ENCODE measurements at regions not wholly inside any gene's neighbourhood (a gene's known extent, or its start where the extent isn't known, plus 50 kb on each side); places are given as distances from the start of the nearest gene placed in this dataset.
A peak's percentile ranks its signal among the peaks of the same experiment; 100 is the strongest.

DNA sequence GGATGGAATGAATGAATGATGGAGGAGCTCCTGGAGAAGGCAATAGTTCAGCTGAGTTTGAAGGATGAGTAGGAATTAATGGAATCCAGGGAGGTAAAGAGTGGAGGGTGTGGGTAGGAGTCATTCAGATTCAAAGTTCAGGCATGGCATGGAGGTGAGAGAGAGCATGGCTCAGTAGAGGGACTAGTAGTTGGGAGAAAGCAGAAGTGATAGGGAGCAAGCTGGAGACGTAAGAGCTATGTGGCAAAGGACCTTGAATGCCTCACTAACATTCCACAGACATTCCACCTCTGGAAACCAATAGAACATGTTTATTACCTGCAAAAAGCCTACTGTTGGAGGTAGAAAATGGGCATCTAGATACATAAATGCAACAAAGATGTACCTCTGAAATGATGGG, 170.1 kb downstream of the HAUS1 start:
- TF ChIP-seq, protein P1, sequence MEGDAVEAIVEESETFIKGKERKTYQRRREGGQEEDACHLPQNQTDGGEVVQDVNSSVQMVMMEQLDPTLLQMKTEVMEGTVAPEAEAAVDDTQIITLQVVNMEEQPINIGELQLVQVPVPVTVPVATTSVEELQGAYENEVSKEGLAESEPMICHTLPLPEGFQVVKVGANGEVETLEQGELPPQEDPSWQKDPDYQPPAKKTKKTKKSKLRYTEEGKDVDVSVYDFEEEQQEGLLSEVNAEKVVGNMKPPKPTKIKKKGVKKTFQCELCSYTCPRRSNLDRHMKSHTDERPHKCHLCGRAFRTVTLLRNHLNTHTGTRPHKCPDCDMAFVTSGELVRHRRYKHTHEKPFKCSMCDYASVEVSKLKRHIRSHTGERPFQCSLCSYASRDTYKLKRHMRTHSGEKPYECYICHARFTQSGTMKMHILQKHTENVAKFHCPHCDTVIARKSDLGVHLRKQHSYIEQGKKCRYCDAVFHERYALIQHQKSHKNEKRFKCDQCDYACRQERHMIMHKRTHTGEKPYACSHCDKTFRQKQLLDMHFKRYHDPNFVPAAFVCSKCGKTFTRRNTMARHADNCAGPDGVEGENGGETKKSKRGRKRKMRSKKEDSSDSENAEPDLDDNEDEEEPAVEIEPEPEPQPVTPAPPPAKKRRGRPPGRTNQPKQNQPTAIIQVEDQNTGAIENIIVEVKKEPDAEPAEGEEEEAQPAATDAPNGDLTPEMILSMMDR (IDR thresholded peaks at IDR 0.05; ENCODE audit: low read depth, low read length, missing control alignments): no peak
- DNase-seq (ENCODE audit: extremely low read depth, low read depth): no peak

DNA sequence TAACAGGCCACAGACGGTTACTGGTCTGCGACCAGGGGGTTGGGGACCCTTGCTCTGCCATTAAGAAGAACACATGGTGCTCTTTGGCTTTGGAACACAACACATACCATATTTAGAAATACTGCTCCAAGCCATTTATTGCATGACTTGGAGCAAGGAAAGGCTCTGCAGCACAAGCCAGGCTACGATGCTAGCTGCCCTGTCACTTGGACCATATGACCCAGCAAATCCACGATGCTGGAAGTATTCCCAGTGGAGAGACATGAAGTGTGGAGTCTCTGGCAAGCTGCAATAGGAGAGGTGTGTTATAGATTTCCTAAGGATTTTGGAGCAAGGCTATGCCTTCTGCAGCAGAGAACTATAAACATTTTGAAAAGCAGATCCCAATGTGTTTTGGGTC, 171.2 kb downstream of the HAUS1 start:
- no peak overlapping the region for H3K4me3 ChIP-seq (replicated peaks; ENCODE audit: low read depth, low read length)
- TF ChIP-seq, protein P1 (IDR thresholded peaks at IDR 0.05; ENCODE audit: low read depth, low read length, missing control alignments): no peak
- no peak for DNase-seq (ENCODE audit: extremely low read depth, low read depth)

More for the DNA sequence above, 170.1 kb downstream of the HAUS1 start:
- H3K4me3 ChIP-seq (replicated peaks; ENCODE audit: low read depth, low read length): no peak overlapping the region

DNA sequence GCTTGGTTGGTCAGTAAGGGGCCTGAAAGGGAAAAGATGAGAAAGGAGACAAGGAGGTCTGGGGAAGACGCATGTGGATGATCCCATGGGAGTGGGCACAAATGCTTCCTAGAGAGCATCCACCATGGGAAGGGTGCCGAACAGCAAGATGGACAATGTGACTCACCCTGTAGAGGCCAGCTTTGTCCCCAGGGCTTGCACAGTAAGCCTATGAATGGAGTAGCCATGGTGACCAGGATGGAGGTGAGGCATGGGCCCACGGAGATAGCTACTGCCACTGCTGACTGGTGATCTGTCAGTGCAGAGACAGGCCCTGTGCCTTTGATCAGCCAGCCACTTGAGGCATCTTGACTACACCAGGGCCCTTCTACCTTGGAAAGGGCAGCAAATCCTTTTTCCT, 172.6 kb downstream of the HAUS1 start:
- TF ChIP-seq, protein P1 (IDR thresholded peaks at IDR 0.05; ENCODE audit: low read depth, low read length, missing control alignments): no peak

DNA sequence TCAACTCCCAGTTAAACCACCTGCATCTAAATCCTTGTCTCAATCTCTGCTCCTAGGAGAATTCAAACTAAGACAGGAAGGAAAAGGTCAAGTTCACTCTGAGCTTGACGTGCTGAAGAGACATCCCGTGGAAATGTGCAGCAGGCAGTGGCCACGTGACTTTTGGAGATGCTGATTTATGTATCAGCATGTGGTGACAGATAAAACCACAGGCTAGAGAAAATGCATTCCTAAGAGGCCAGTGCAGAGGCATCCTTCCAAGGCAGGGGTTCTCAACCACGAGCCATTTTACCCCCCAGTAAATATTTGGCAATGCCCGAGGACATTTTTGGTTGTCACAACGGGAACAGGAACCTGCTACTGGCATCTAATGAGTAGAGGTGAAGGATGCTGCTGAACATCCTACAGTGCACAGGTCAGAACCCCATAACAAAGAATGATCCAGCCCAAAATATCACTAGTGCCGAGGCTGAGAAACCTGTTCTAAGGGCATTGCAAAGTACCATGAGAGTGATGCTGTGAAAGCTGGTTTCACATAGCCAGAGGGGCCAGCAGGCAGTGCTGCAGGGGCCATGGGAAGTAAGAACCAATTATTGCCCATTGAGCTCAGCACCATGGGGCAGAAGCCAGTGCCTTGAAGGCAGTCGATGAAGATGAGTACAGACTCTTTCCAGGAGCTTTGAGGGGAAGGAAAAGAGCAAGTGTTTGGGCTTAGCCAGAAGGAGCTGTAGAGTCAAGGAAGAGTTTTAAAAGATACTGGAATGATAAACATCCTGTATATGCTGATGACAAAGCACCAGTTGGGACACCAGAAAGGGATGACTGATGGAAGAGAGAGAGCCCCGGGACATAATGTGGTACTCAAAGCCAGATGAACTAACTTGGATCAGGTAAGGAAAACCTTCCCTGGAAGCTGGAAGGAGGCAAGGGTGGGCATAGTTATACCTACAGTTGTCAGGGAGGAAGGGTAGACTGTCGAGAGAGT, 174.6 kb downstream of the HAUS1 start:
- peak; percentile 38 for DNase-seq (ENCODE audit: extremely low read depth, low read depth)
- H3K4me3 ChIP-seq (replicated peaks; ENCODE audit: low read depth, low read length): no peak overlapping the region
- TF ChIP-seq, protein P1 (IDR thresholded peaks at IDR 0.05; ENCODE audit: low read depth, low read length, missing control alignments): no peak

More for the DNA sequence above, 172.6 kb downstream of the HAUS1 start:
- no peak overlapping the region for H3K4me3 ChIP-seq (replicated peaks; ENCODE audit: low read depth, low read length)
- DNase-seq (ENCODE audit: extremely low read depth, low read depth): no peak

DNA sequence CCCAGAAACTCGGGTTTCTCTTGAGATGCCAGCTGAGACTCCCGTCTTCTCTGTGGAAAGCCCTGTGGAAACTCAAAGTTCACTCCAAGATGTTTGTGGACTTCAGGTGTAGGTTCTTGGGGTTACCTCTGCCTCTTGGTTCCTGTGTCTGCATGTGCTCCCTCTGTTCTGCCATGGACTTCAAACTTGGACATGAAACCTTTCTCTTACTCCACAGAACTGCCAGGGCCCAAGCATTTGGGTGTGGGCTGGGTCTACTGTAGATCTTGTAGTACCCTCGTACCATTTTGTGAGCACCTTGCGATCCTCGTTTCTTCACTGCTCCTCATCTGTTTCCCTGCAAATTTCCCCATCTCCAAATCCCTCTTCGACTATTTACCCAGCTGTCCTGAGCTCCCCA, 175.5 kb downstream of the HAUS1 start:
- H3K4me3 ChIP-seq (replicated peaks; ENCODE audit: low read depth, low read length): no peak overlapping the region
- no peak for DNase-seq (ENCODE audit: extremely low read depth, low read depth)
- TF ChIP-seq, protein P1 (IDR thresholded peaks at IDR 0.05; ENCODE audit: low read depth, low read length, missing control alignments): no peak

DNA sequence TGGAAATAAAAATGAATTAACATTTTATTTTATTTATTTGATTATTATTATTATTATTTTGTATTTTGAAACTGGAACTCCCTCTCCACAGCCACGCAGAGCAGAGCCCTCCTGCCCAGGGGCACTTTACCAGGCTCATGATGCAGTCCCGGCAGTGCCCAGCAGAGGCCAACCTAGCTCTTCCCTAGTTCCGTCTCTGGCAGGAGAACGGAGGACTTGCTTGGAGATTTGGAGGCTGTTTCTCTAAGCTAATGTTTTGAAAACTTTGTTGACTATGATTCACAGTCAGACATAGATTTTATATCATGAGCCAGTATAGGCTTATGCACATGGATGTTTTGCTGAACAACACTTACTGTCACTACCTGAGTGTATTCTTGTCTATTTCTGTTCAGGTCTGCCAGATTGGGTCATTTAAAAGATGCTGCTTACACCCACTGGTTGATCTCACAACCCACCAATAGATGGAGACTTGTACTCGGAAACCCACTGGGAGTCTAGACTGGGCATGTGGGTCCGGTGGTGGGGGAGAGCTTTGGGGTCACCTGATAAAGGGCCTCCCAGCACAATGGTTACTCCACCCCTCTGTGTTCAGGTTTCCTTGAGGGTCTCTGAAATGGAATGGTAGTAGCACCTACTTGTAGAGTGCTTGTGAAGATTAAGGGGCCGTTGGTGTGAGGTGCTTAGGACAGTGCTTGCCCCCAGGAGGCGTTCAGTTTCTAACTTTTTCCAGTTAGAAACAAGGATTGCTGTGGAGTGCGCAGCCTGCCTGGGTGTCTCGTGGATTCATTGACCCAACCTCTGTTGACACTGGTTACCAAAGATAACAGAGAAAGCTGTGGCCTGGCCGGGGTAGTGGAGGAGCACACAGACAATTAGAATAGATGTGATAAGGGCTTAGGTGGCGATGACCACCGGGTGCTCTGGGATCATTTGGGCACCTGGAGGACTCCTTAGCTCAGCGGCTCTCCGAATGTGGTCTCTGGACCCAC, 177.3 kb downstream of the HAUS1 start:
- TF ChIP-seq, protein P1 (IDR thresholded peaks at IDR 0.05; ENCODE audit: low read depth, low read length, missing control alignments): peak; percentile 96
- peak; percentile 26 for DNase-seq (ENCODE audit: extremely low read depth, low read depth)
- no peak overlapping the region for H3K4me3 ChIP-seq (replicated peaks; ENCODE audit: low read depth, low read length)
